NOMO-1 treated with DMSO at 0.1 percent for 48 hours (cell line): ENCODE measurements at regions not wholly inside any gene's neighbourhood (a gene's known extent, or its start where the extent isn't known, plus 50 kb on each side); places are given as distances from the start of the nearest gene placed in this dataset.

Experiments
- DNase-seq: peaks from one replicate; lab custom pipeline; 2025; ENCODE audit not compliant: unreplicated experiment; lab: John Stamatoyannopoulos, UW

GRCh38 chr6:133583907-133584427, 304.9 kb upstream of the TCF21 start:
- DNase-seq: no peak

- no peak for DNase-seq
Measured at GRCh38 chr6:133584823-133585222, 304.1 kb upstream of the TCF21 start.

- no peak for DNase-seq
Measured at GRCh38 chr6:133585978-133586377, 302.9 kb upstream of the TCF21 start.

GRCh38 chr6:133587546-133588160, 301.3 kb upstream of the TCF21 start:
- DNase-seq: no peak

- DNase-seq: no peak
Measured at GRCh38 chr6:133590196-133590595, 298.7 kb upstream of the TCF21 start.

- no peak for DNase-seq
Measured at GRCh38 chr6:133590814-133591213, 298.1 kb upstream of the TCF21 start.

- no peak for DNase-seq
Measured at GRCh38 chr6:133591275-133591674, 297.6 kb upstream of the TCF21 start.

GRCh38 chr6:133594652-133595110, 294.2 kb upstream of the TCF21 start:
- no peak for DNase-seq

GRCh38 chr6:133595111-133595761, 293.7 kb upstream of the TCF21 start:
- DNase-seq: no peak

- DNase-seq: no peak
Measured at GRCh38 chr6:133606852-133607251, 282.1 kb upstream of the TCF21 start.

GRCh38 chr6:133608620-133609019, 280.3 kb upstream of the TCF21 start:
- no peak for DNase-seq

- DNase-seq: no peak
Measured at GRCh38 chr6:133609415-133610226, 279.3 kb upstream of the TCF21 start.

GRCh38 chr6:133610227-133610840, 278.6 kb upstream of the TCF21 start:
- DNase-seq: no peak

- no peak for DNase-seq
Measured at GRCh38 chr6:133610971-133611370, 277.9 kb upstream of the TCF21 start.

GRCh38 chr6:133612459-133612858, 276.5 kb upstream of the TCF21 start:
- DNase-seq: no peak

GRCh38 chr6:133613211-133613610, 275.7 kb upstream of the TCF21 start:
- no peak for DNase-seq

- DNase-seq: no peak
Measured at GRCh38 chr6:133621751-133622150, 267.2 kb upstream of the TCF21 start.

GRCh38 chr6:133623065-133623464, 265.8 kb upstream of the TCF21 start:
- DNase-seq: no peak

- DNase-seq: no peak
Measured at GRCh38 chr6:133623621-133624020, 265.3 kb upstream of the TCF21 start.

- no peak for DNase-seq
Measured at GRCh38 chr6:133626096-133626666, 262.7 kb upstream of the TCF21 start.

- no peak for DNase-seq
Measured at GRCh38 chr6:133629970-133630369, 258.9 kb upstream of the TCF21 start.
